ENCODE measurements at regions not wholly inside any gene's neighbourhood (a gene's known extent, or its start where the extent isn't known, plus 50 kb on each side); places are given as distances from the start of the nearest gene placed in this dataset.
"Not testable (repeated sequence)": the region's sequence is repeated elsewhere in the genome, so short reads cannot be mapped to it uniquely, and the experiment has no call there.

DNA sequence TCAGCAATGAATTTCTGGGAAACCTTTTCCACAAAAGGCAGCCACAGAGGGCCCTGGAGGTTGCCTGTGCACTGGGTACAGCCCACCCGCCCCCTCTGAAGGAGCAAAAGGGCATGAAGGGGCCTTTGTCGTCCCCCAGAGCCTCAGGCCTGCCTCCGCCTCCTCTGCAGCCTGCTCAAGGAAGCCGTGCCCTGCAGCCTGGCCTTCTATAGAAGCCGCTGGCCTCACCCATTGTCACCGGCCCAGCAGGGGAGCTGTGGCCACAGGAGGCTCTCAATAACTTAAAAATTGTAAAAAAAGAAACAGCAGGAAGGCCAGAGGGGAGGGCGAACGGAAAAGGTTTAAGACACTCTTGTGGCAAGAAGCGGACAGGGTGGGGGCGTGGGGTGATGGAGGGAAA is 213.3 kb downstream of the IRX2 start:
- H3K4me3 ChIP-seq (ENCODE audit: low read length), result no peak overlapping the region
- H3K36me3 ChIP-seq (ENCODE audit: control insufficient read depth, insufficient read depth, low read length), result no peaks in the 10 kb centered on the region
- no peak for DNase-seq
- H3K9me3 ChIP-seq (replicated peaks; ENCODE audit: control insufficient read depth, low read depth, low read length), result peaks cover 5% of the 10 kb centered on the region
- H3K4me1 ChIP-seq (ENCODE audit: control insufficient read depth, insufficient read depth, low read length), result no peaks in the 10 kb centered on the region
- 34% methylated on average over 10 of the region's 10 CpGs for WGBS (ENCODE audit: insufficient coverage)
- peaks cover 2% of the 10 kb centered on the region for H3K27me3 ChIP-seq (ENCODE audit: control insufficient read depth, insufficient read depth, low read length)
- no peak overlapping the region for H3K27ac ChIP-seq (ENCODE audit: low read length)

DNA sequence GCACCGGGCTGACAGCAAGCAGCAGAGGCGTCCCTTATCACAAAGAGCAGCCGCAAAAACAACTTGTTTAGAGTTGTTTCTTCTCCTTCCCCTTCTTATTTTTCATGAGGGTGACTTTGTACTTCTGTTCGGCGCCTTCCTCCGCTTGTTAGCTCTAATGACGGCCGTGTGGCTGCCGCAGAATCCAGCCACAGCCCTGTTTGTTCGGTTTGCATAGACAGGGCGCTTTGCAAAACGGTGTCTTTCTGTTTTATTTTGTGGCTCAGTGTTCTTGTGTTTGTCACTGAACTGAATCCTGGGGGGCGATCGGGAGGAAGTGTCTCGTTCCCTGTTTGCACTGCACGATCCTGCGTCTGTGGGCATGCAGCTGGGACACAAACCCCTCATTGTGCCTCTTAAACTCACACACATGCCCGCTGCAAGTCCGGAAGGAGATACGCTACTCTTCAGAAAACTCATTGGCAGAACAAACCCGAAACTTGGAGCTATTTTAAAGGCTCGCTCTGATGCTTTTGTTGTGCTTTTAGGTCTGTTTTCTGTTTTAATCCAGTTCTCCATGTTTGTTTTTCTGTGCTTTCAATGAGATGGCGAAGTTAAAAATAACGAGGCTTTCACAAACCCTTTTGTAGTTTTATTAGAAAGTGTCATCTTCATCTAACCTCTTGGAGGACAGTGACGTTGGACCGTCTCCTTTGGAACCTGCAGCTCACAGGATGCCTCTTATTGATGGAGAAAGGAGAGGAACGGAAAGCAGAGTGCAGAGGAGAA is 213.9 kb downstream of the IRX2 start:
- peaks cover 5% of the 10 kb centered on the region for H3K9me3 ChIP-seq (replicated peaks; ENCODE audit: control insufficient read depth, low read depth, low read length)
- H3K27me3 ChIP-seq (ENCODE audit: control insufficient read depth, insufficient read depth, low read length), result peaks cover 2% of the 10 kb centered on the region
- H3K4me3 ChIP-seq (ENCODE audit: low read length), result no peak overlapping the region
- H3K4me1 ChIP-seq (ENCODE audit: control insufficient read depth, insufficient read depth, low read length), result no peaks in the 10 kb centered on the region
- DNase-seq, result no peak
- no peak overlapping the region for H3K27ac ChIP-seq (ENCODE audit: low read length)
- H3K36me3 ChIP-seq (ENCODE audit: control insufficient read depth, insufficient read depth, low read length), result no peaks in the 10 kb centered on the region
- 75% methylated on average over 17 of the region's 27 CpGs for WGBS (ENCODE audit: insufficient coverage)

DNA sequence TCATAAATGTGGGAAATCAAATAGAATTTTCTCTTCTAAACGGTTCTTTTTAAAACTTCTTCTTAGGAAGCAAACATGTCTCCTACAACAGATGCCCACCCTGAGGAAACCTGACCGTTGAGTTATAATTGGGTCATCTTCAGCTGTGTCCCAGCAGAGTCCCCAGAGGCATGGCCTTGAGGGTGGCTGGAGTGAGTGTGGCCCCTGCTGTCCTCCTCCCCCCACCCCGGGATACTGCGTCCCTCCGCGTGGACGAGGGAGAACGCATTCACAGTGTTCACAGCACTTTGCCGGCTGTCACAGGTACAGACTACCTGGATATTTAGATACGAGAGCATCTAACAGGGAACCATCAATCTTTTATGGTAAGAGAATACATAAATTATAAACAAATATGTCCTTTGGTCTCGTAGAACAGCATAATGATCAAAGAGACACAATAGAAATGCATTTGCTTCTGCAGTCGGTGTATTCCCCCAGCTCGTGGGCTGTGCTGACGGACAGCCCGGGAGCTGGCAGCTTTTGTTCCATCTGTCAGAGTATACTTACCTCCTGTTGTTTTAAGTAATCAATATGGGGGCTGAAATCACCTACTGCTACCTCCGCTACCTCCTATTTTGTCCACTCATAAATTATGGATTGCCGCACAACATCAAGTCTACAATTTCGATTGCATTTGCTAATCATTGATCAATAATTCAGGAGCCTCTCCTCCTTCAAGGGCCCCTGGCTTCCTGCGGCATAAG is 214.7 kb downstream of the IRX2 start:
- no peaks in the 10 kb centered on the region for H3K4me1 ChIP-seq (ENCODE audit: control insufficient read depth, insufficient read depth, low read length)
- DNase-seq, result no peak
- peaks cover 2% of the 10 kb centered on the region for H3K27me3 ChIP-seq (ENCODE audit: control insufficient read depth, insufficient read depth, low read length)
- H3K27ac ChIP-seq (ENCODE audit: low read length), result no peak overlapping the region
- H3K9me3 ChIP-seq (replicated peaks; ENCODE audit: control insufficient read depth, low read depth, low read length), result peaks cover 5% of the 10 kb centered on the region
- 58% methylated on average over 3 of the region's 19 CpGs for WGBS (ENCODE audit: insufficient coverage)
- no peaks in the 10 kb centered on the region for H3K36me3 ChIP-seq (ENCODE audit: control insufficient read depth, insufficient read depth, low read length)
- no peak overlapping the region for H3K4me3 ChIP-seq (ENCODE audit: low read length)

DNA sequence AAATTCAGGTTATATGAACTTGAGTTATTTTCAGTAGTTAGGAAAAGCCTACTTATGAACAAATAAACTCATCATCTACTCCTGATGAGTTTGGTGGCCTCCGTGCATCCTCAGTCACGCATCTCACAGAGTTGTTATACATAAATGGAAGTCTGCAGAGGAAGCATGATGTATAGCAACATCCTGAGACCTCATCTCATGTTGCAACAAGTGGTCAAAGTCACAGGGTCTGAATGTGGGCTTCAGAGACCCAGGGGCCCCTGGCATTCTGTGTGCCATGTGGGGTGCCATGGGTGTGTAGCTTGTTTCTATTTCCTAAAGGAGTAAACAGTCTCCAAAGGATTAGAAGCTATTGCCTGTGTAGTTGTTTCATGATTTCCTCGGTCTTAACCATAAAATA is 216.5 kb downstream of the IRX2 start:
- peaks cover 5% of the 10 kb centered on the region for H3K9me3 ChIP-seq (replicated peaks; ENCODE audit: control insufficient read depth, low read depth, low read length)
- 80% methylated on average over 1 of the region's 3 CpGs for WGBS (ENCODE audit: insufficient coverage)
- H3K4me3 ChIP-seq (ENCODE audit: low read length), result no peak overlapping the region
- no peaks in the 10 kb centered on the region for H3K4me1 ChIP-seq (ENCODE audit: control insufficient read depth, insufficient read depth, low read length)
- no peaks in the 10 kb centered on the region for H3K36me3 ChIP-seq (ENCODE audit: control insufficient read depth, insufficient read depth, low read length)
- peaks cover 2% of the 10 kb centered on the region for H3K27me3 ChIP-seq (ENCODE audit: control insufficient read depth, insufficient read depth, low read length)
- H3K27ac ChIP-seq (ENCODE audit: low read length), result no peak overlapping the region
- DNase-seq, result no peak

DNA sequence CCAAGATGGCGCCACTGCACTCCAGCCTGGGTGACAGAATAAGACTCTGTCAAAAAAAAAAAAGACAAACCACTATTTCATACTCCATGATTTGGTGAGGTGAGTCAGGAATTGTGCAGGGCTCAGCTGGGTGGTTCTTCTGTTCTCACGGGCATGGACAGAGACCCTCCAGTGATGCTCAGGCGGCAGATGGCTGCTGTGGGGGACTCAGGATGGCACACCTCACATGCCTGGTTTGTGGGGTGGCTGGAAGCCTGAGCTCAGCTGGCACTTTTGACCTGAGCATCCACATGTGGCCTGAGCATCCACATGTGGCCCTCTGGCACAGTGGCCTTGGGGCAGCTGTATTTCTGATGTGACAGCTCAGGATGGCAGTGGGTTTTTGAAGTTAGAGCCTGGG is 217.2 kb downstream of the IRX2 start:
- Histone ChIP-seq H3K27ac (ENCODE audit: low read length) (no peak overlapping the region), H3K9me3 (replicated peaks; ENCODE audit: control insufficient read depth, low read depth, low read length) (peaks cover 5% of the 10 kb centered on the region), H3K4me1 (ENCODE audit: control insufficient read depth, insufficient read depth, low read length) (no peaks in the 10 kb centered on the region), H3K27me3 (ENCODE audit: control insufficient read depth, insufficient read depth, low read length) (peaks cover 2% of the 10 kb centered on the region), H3K4me3 (ENCODE audit: low read length) (no peak overlapping the region), H3K36me3 (ENCODE audit: control insufficient read depth, insufficient read depth, low read length) (no peaks in the 10 kb centered on the region)
- no peak for DNase-seq
- WGBS (ENCODE audit: insufficient coverage), result 74% methylated on average over 2 of the region's 3 CpGs

DNA sequence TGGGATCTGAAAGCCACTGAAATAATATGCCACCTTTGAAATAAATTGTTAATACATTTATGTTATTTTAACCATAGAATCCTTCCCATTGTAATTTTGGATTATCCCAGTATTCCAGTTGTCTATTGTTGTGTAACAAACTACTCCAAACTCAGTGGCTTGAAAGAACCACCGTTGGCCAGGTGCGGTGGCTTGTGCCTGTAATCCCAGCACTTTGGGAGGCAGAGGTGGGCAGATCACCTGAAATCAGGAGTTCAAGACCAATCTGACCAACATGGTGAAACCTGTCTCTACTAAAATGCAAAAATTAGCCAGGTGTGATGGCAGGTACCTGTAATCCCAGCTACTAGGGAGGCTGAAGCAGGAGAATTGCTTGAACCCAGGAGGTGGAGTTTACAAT is 217.6 kb downstream of the IRX2 start:
- not testable (repeated sequence) for H3K27ac ChIP-seq (ENCODE audit: low read length); H3K4me1 ChIP-seq (ENCODE audit: control insufficient read depth, insufficient read depth, low read length); H3K36me3 ChIP-seq (ENCODE audit: control insufficient read depth, insufficient read depth, low read length); H3K27me3 ChIP-seq (ENCODE audit: control insufficient read depth, insufficient read depth, low read length); H3K4me3 ChIP-seq (ENCODE audit: low read length); H3K9me3 ChIP-seq (replicated peaks; ENCODE audit: control insufficient read depth, low read depth, low read length); DNase-seq
- WGBS (ENCODE audit: insufficient coverage), result no CpG with 5 or more reads among the region's 2 CpGs

DNA sequence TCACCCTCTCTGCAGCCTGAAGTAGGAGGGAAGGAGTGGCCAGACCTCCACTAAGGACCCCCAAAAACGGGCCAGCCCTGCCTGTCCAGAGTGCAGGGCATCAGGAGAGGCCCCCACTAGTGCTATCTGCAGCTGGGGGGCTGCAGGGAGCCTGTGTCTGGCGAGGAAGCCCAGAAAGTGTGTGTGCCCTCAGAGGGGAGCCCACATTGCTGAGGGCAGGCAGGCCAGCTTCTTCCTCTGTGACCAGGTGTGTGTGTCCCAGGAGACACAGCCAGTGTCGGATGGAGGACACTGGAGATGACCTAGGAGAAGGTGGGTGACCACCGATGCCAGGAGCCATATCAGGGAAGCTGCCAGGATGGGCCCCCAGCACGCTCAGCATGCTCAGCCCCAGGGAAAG is 218.7 kb downstream of the IRX2 start:
- Histone ChIP-seq H3K27me3 (ENCODE audit: control insufficient read depth, insufficient read depth, low read length) (peaks cover 4% of the 10 kb centered on the region), H3K9me3 (replicated peaks; ENCODE audit: control insufficient read depth, low read depth, low read length) (peaks cover 5% of the 10 kb centered on the region), H3K4me1 (ENCODE audit: control insufficient read depth, insufficient read depth, low read length) (no peaks in the 10 kb centered on the region), H3K36me3 (ENCODE audit: control insufficient read depth, insufficient read depth, low read length) (no peaks in the 10 kb centered on the region), H3K27ac (ENCODE audit: low read length) (no peak overlapping the region), H3K4me3 (ENCODE audit: low read length) (no peak overlapping the region)
- DNase-seq, result no peak
- WGBS (ENCODE audit: insufficient coverage), result 52% methylated on average over 5 of the region's 5 CpGs

DNA sequence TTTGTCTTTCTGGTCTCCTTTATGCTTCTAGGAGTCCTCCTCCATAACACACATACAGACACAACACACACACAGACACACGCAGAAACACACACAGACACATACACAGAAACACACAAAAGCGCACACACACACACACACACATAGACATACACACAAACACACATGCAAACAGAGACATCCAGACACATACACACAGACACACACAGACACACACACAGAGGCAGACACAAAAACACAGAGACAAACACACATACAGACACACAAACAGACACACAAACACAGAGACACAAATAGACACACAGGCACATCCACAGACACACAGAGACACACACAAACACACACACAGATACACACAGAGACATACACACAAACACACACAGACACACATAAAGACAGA is 220.2 kb downstream of the IRX2 start:
- Histone ChIP-seq H3K27ac (ENCODE audit: low read length) (no peak overlapping the region), H3K4me1 (ENCODE audit: control insufficient read depth, insufficient read depth, low read length) (no peaks in the 10 kb centered on the region), H3K9me3 (replicated peaks; ENCODE audit: control insufficient read depth, low read depth, low read length) (peaks cover 5% of the 10 kb centered on the region), H3K36me3 (ENCODE audit: control insufficient read depth, insufficient read depth, low read length) (no peaks in the 10 kb centered on the region), H3K27me3 (ENCODE audit: control insufficient read depth, insufficient read depth, low read length) (peaks cover 2% of the 10 kb centered on the region), H3K4me3 (ENCODE audit: low read length) (no peak overlapping the region)
- WGBS (ENCODE audit: insufficient coverage), result 94% methylated on average over 2 of the region's 2 CpGs
- DNase-seq, result no peak

DNA sequence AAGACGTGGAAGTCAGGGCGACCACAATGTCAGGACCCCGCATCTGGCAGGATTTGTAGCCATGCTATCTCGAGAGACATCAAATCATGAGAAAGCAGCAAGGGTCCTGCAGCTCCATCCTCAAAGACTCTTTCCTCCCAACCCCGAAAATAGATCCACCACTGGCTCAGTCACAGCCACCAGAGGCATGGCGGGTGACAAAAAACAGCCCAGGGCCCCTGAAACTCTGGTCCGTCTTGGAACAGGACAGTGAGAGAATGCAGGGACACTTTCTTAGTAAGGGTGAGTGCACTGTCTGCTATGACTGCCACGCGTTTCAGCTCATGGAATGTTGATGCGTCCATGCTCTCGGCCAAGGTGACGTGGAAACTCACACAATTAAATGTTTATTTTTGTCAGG is 220.9 kb downstream of the IRX2 start:
- Histone ChIP-seq H3K27ac (ENCODE audit: low read length) (no peak overlapping the region), H3K36me3 (ENCODE audit: control insufficient read depth, insufficient read depth, low read length) (no peaks in the 10 kb centered on the region), H3K9me3 (replicated peaks; ENCODE audit: control insufficient read depth, low read depth, low read length) (peaks cover 5% of the 10 kb centered on the region), H3K4me1 (ENCODE audit: control insufficient read depth, insufficient read depth, low read length) (no peaks in the 10 kb centered on the region), H3K4me3 (ENCODE audit: low read length) (no peak overlapping the region), H3K27me3 (ENCODE audit: control insufficient read depth, insufficient read depth, low read length) (peaks cover 2% of the 10 kb centered on the region)
- no peak for DNase-seq
- WGBS (ENCODE audit: insufficient coverage), result 64% methylated on average over 6 of the region's 12 CpGs

DNA sequence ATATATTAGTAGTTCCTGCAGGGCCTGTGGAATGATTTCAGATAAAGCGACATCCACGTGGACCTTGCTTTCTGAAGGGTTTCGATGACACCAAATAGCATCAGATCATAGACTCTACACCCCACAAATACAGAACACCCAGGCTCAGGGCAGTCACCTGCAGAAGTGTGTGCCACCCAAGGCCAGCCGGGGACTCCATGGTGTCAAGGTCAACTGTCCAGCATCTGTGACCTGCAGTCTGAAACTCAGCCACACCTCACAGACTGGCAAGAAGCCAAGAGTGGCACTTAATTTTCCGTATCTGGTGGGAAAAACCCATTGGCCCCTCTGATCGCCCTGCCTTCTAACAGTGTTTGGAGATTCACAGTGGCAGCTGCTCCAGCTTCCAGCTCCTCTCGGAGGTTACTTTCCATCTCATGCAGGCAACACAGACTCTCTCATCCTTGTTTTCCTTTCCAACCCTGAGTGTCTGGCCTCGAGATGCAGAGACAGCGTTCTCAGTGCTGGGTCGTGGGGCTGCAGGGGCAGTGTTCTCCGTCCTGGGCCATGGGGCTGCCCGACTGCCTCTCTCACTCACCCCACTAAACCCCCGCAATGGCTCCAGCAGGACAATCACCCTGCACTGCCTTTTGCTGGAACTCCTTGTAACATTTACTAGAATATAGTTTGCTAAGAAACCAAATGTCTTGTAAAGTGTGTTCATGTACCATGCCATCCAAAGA is 221.9 kb downstream of the IRX2 start:
- WGBS (ENCODE audit: insufficient coverage), result 69% methylated on average over 7 of the region's 13 CpGs
- DNase-seq, result no peak
- H3K9me3 ChIP-seq (replicated peaks; ENCODE audit: control insufficient read depth, low read depth, low read length), result peaks cover 3% of the 10 kb centered on the region
- no peak overlapping the region for H3K27ac ChIP-seq (ENCODE audit: low read length)
- H3K4me1 ChIP-seq (ENCODE audit: control insufficient read depth, insufficient read depth, low read length), result no peaks in the 10 kb centered on the region
- H3K27me3 ChIP-seq (ENCODE audit: control insufficient read depth, insufficient read depth, low read length), result peaks cover 2% of the 10 kb centered on the region
- H3K36me3 ChIP-seq (ENCODE audit: control insufficient read depth, insufficient read depth, low read length), result no peaks in the 10 kb centered on the region
- H3K4me3 ChIP-seq (ENCODE audit: low read length), result no peak overlapping the region
